Neutrophil (primary cell): ENCODE measurements at regions not wholly inside any gene's neighbourhood (a gene's known extent, or its start where the extent isn't known, plus 50 kb on each side); places are given as distances from the start of the nearest gene placed in this dataset.

ENCODE experiments used
- H3K27ac ChIP-seq: fragments of 200-600 bp; sonication (generic); 2 replicates; pipeline ENCODE4 v1.5.1; 2016; ENCODE audit warnings: mild to moderate bottlenecking, moderate library complexity
- H3K27me3 ChIP-seq: fragments of 200-600 bp; sonication (generic); 2 replicates; pipeline ENCODE4 v1.6.0; 2016; ENCODE audit warnings: mild to moderate bottlenecking
- H3K36me3 ChIP-seq: fragments of 200-600 bp; sonication (generic); 2 replicates; pipeline ENCODE4 v1.5.1; 2017
- H3K4me1 ChIP-seq, 2 experiments: fragments of 200-600 bp in 1 of 2; sonication (generic) in 1 of 2; 1 replicate in 1 of 2; 2 replicates in 1 of 2; pipeline versions ENCODE4 v1.5.1 to v1.6.1; 2013 to 2016; ENCODE audit warnings: low read depth in 1 of 2, low read length in 1 of 2, mild to moderate bottlenecking in 1 of 2, moderate library complexity in 1 of 2; ENCODE audit not compliant: control insufficient read depth in 1 of 2, insufficient read depth in 1 of 2
- H3K4me3 ChIP-seq, 2 experiments: fragments of 200-600 bp in 1 of 2; sonication (generic) in 1 of 2; 1 replicate in 1 of 2; 2 replicates in 1 of 2; pipeline ENCODE4 v1.5.1; 2013 to 2016; ENCODE audit warnings: low read depth in 1 of 2, low read length in 1 of 2, mild to moderate bottlenecking in 1 of 2, moderate library complexity in 1 of 2
- H3K9me3 ChIP-seq: fragments of 200-600 bp; sonication (generic); 2 replicates; pipeline ENCODE4 v1.5.1; 2016
- CTCF ChIP-seq: fragments of 200-600 bp; sonication (generic); IDR thresholded peaks from 2 replicates; pipeline ENCODE4 v1.5.1; 2016; ENCODE audit warnings: antibody characterized with exemption

GRCh38 chr10:78952686-78953085 lies 116.1 kb upstream of the ZMIZ1 start:
- H3K9me3 ChIP-seq: no peaks in the 10 kb centered on the region
- H3K27ac ChIP-seq: no peak overlapping the region
- TF ChIP-seq CTCF: no peak

GRCh38 chr10:78953113-78953798 lies 115.5 kb upstream of the ZMIZ1 start:
- Histone ChIP-seq H3K36me3 (no peaks in the 10 kb centered on the region), H3K4me3 (no peak overlapping the region), H3K9me3 (no peaks in the 10 kb centered on the region), H3K4me1 (no peaks in the 10 kb centered on the region), H3K27ac (no peak overlapping the region), H3K27me3 (no peaks in the 10 kb centered on the region)
- TF ChIP-seq CTCF: no peak

More at GRCh38 chr10:78952686-78953085, 116.1 kb upstream of the ZMIZ1 start:
- Histone ChIP-seq H3K4me1 (no peaks in the 10 kb centered on the region), H3K36me3 (no peaks in the 10 kb centered on the region), H3K27me3 (no peaks in the 10 kb centered on the region), H3K4me3 (no peak overlapping the region)

GRCh38 chr10:78953799-78954297 lies 114.9 kb upstream of the ZMIZ1 start:
- Histone ChIP-seq H3K4me3 (no peak overlapping the region), H3K27me3 (no peaks in the 10 kb centered on the region), H3K9me3 (no peaks in the 10 kb centered on the region), H3K27ac (no peak overlapping the region), H3K36me3 (no peaks in the 10 kb centered on the region), H3K4me1 (no peaks in the 10 kb centered on the region)
- no peak for TF ChIP-seq CTCF

- Histone ChIP-seq H3K36me3 (no peaks in the 10 kb centered on the region), H3K4me3 (no peak overlapping the region), H3K9me3 (no peaks in the 10 kb centered on the region), H3K4me1 (no peaks in the 10 kb centered on the region), H3K27ac (no peak overlapping the region), H3K27me3 (peaks cover 4% of the 10 kb centered on the region)
- TF ChIP-seq CTCF: no peak
Observed at GRCh38 chr10:78954689-78955088, 114.1 kb upstream of the ZMIZ1 start.

GRCh38 chr10:78955206-78955605 lies 113.6 kb upstream of the ZMIZ1 start:
- Histone ChIP-seq H3K27me3 (peaks cover 7% of the 10 kb centered on the region), H3K36me3 (no peaks in the 10 kb centered on the region), H3K9me3 (no peaks in the 10 kb centered on the region), H3K4me1 (no peaks in the 10 kb centered on the region), H3K4me3 (no peak overlapping the region), H3K27ac (no peak overlapping the region)
- no peak for TF ChIP-seq CTCF
